GM19324 (cell line): ENCODE measurements at regions not wholly inside any gene's neighbourhood (a gene's known extent, or its start where the extent isn't known, plus 50 kb on each side); places are given as distances from the start of the nearest gene placed in this dataset.

ENCODE experiments used
- ATAC-seq: cut with Tn5 transposase; IDR thresholded peaks from one replicate; pipeline ENCODE4 v1.9.1; 2021; ENCODE audit warnings: mild to moderate bottlenecking, moderate library complexity; ENCODE audit not compliant: unreplicated experiment, low FRiP score

DNA sequence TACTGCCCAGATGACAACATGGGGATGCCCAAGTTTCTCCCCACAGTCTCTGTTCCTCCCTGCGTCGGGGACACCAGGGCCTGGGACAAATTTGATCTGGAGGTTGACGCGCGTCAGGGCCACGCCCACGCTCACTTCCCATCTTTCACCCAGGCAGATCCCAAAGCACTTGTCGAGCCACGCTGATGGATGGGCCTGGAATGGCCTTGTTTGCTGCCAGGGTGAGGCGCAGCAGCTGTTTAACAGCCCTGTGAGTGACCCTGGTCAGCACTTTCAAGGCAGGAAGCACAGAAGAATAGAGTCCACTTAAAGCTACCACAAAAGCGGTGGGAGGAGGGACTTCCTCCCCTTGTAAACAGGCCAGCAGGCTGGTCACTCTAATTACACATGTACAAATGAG, 324.7 kb upstream of the JARID2 start:
- ATAC-seq: no peak

DNA sequence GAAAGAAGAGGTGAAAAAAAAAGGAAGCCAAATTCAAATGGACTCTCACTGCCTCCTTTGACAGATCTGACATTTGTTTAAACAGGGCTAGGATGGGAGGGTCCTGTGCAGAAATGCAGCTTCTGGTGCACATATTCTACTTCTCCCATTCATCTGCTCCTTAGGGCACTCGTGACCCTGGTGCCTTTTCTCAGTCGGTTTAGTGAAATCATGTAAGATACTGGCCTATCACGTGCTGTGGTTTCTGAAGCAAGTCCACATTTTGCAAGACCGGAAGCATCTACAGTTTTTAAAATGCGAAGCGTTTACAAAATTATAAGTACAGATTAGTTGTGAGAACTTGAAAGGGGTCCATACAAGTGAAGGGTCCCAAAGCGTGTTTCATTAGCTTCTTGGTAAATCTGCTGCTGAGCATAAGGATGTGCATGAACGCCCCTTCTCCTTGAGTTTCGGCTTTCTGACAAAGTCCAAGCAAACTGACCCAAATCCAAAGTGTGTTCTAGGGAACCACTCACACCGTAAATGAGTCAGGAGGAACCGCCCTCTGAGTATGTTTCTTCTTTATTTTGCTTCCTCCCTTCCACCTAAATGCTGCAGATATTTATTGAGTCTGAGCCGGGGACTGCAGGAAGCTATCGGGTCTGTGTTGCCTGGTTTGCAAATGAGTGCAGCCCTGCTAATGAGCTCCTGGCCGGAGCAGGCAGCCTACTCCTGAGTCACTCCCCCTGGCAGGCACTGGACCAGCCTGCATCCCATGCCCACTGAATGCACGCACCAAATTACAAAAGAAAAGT, 323.8 kb upstream of the JARID2 start:
- ATAC-seq: no peak

GRCh38 chr6:14922706-14923460, 323.0 kb upstream of the JARID2 start:
- no peak for ATAC-seq

DNA sequence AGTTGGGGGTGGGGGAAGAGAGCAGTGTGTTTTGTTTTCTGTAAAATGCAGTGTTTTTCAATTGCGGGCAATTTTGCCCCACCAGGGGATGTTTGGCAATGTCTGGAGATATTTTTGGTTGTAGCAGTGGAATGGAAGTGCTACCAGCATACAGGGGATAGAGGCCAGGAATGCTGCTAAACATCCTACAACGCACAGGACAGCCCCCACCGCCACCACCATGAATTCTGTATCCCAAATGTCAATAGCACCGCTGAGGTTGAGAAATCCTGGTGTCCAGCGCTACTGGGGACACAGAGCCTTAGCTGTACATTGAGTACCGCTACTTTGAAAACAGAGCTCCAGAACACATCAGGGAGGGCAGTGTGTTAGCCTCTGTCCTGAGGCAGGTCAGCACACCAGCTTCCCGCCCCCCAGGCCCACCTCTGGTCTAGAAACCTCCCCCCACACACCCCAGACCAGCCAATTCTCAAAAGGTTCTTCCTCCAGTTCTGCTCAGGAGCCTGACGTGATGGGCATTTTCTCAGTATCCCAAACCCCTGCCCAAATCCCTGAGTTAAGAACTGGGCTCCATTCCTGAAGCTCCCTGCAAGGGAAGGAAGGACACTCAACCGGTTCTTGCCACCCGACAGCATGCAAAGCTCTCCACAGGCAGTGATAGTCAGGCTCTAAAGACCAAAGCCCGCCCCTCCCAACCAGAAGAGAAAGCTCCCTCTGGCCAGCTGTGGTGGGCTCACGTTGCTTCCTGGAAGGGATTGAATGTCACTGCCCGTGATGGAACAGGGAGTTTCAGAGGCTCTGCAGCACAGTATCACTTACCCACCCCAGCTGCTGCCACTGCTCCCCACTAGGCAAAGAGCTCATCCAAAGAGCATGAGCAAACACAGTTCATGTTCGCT, 321.5 kb upstream of the JARID2 start:
- ATAC-seq: no peak

GRCh38 chr6:14925025-14925698, 320.7 kb upstream of the JARID2 start:
- ATAC-seq: no peak

DNA sequence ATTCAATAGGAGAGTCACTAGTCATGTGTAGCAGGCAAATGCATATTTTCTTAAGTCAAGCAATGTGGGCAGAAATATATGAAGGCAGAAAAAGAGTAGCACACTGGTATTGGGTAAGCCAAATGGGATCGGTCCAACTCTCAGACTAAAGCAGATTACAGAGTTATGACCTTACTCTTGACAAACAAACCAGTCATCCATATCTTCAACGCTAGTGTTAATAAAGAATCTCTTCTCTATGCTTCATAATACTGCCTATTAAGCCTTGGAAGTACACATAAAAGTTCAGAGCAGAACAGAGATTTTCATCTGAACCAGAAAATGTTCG, 320.2 kb upstream of the JARID2 start:
- ATAC-seq: no peak

DNA sequence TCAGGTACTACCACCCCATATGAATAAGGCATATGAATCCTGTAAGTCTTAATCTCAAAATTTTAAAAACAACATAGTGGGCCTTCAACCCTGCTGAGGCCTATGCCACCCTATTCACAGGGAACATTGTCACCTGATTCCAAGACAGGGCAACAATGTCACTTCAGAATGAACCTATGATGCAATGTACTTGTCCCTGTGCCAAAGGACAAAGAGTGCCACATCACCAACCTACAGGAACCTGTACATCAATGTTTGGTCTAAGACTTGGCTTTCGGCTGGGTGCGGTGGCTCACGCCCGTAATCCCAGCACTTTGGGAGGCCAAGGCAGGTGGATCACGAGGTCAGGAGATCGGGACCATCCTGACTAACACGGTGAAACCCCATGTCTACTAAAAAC, 318.5 kb upstream of the JARID2 start:
- no peak for ATAC-seq

DNA sequence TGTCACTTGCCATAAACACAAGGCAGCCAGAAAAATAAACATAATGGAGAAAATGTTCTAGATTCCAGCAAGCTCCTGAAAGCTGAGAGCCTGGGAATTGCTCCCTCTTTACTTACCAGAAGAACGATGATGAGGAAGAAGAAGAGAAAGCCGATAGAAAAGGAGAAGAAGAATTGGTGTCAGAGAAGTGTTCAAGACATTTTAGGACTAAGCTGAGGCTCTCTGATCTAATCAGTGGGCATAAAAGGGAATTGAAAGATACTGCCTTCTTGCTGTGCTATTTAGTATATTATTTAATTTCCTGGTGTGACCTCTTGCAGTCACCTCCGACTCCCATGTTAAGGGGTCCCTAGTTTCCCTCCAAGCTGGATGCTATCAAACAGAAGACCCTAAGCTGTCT, 316.6 kb upstream of the JARID2 start:
- ATAC-seq: no peak

- no peak for ATAC-seq
Observed at GRCh38 chr6:14930366-14930989, 315.4 kb upstream of the JARID2 start.

GRCh38 chr6:14932485-14933182, 313.2 kb upstream of the JARID2 start:
- no peak for ATAC-seq

DNA sequence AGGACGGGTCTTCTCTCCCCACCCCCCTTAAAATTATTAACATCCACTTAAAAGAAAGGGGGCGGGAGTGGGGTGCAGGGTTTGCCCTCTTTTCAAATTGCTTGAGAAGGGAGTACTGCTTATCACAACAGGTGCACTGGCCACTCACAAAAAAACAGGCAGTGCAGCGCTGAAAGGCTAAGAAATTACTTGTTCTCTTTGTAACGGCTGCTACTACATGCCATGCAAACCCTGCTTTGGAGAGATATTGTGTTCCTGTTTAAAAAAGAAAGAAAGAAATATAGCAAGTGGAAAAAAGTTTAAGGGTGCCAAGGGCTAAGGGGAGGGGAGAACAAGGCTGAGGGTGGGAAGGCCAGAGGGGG, 312.7 kb upstream of the JARID2 start:
- no peak for ATAC-seq

- no peak for ATAC-seq
Observed at GRCh38 chr6:14934013-14934412, 311.9 kb upstream of the JARID2 start.

DNA sequence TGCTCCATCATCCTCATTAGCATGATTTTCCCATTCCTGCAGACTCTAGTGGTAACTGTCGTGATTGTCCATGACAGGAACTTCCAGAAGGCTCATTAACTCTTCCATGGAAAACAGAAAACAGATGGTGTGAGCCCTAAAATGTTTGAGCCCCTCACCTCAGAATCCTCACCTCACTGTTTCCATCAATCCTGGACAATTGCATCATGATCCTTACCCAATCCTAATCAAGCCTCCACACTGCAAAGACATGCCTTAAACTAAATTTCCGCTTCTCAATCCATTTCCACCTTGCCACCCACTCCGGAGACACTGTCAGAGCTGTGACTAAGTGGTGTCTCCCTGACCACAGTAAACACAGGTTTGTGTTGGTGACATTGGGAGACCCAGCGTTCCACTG, 311.0 kb upstream of the JARID2 start:
- ATAC-seq: no peak

DNA sequence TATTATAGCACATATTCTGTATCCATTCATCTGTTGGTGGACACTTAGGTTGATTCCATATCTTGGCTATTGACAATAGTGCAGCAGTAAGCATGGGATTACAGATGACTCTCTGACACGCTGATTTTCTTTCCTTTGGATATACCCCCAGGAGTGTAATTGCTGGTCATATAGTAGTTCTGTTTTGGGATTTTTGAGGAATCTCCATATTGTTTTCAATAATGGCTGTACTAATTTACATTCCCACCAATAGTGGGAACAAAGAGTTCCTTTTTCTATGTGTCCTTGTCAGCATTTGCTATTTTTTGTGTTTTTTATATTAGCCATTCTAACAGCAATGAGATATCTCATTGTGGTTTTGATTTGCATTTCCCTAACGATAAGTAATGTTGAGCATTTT, 309.0 kb upstream of the JARID2 start:
- no peak for ATAC-seq

GRCh38 chr6:14943116-14943515, 302.8 kb upstream of the JARID2 start:
- no peak for ATAC-seq

DNA sequence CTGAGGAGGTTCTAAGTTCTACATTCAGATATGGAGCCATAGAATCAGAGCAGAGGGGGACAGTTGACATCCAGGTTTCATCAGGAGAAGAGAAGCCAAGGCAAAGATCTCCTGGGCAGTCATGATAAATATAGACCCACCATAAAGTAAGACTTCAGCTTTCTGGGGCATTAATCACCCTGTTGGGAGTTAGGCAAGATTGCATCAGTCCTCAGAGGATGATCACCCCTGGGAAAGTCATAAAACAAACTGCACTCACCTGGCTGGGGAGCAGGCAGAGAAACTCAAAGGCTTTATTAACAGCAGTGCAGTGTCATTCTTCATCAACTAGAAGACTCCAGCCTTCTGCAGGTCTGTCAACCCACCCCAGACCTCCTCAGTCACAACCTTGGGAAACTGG, 301.3 kb upstream of the JARID2 start:
- ATAC-seq: no peak

DNA sequence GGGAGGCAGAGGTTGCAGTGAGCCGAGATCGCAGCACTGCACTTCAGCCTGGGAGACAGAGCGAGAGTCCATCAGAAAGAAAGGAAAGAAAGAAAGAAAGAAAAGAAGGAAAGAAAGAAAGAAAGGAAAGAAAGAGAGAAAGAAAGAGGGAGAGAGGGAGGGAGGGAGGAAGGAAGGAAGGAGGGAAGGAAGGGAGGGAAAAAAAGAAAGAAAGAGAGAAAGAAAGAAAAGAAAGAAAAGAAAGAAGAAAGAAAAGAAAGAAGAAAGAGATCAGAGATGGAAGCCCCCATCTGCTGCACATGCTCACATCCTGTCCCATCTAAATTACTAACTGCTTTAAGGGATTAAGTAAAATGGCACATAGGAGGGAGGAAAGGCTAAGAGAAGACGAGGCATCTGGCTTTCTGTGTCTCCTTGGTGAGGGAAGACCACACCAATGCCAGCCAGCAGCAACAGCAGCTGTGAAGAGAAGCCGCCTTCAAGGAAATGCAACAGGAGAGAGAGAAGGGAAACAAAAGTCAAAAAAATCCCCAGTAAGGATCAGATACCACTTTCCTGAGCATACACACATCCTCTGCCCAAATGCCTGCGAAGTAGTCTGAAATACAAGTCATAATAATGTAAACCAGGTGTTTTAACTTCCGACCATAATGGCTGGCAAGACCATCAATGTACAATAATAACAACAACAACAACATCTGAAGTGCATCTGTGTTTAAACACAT, 300.2 kb upstream of the JARID2 start:
- no peak for ATAC-seq

DNA sequence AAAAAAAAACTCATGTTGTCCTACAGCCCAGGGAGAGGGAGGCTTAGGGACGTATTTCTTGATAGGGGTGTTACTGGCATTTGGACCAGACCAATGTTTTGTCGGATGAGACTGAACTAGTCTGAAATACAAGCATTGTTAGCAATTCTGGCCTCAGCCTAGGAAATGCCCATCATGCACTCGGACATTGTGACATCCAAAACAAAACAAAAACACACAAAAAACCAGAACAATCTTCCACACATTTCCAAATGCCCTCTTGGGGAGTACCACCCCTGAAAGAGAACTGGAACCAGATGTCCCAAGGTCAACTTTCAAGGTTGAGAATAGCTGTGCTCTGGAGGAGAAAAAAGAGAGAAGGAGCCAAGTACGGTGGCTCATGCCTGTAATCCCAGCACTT, 299.1 kb upstream of the JARID2 start:
- no peak for ATAC-seq

DNA sequence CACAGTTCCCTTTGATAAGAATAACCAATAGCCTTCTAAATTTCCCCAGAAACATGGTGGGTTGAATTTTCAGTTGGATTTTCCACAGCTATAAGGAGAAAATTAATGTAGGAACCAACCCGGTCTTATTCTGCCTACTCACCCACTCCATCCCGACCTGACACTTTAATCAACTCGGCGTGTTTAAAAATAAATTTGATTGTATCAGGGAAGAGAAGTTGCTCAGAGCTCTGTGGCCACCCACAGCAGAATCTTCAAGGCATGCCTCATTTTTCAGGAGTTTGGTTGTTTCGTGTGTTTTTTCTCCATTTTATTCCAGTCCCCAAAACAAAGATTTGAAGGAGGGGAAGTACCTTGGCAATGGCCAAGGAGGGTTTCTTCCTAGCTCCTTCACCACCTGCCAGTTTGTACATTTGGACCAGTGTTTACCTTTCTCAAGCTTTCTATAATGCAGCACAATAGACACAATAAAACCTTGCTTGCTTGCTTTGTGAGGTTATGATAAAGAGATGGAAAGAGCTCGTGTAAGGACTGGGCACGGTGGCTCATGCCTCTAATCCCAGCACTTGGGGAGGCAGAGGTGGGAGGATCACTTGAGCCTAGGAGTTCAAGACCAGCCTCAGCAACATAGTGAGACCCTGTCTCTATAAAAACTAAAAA, 297.2 kb upstream of the JARID2 start:
- ATAC-seq: no peak
